CD4-positive, alpha-beta T cell (primary cell): ENCODE measurements at regions not wholly inside any gene's neighbourhood (a gene's known extent, or its start where the extent isn't known, plus 50 kb on each side); places are given as distances from the start of the nearest gene placed in this dataset.

Source experiments
- ATAC-seq: fragments of 200-7000 bp; cut with Tn5 transposase; one replicate; pipeline ENCODE4 v1.10.0; 2022; ENCODE audit warnings: mild to moderate bottlenecking; ENCODE audit not compliant: poor library complexity
- CTCF ChIA-PET: fragments of 350-600 bp; sonication (Branson Sonifier 250); formaldehyde crosslinking; loops from one replicate; lab custom pipeline; 2021; ENCODE audit warnings: antibody characterized with exemption, inconsistent platforms; lab: Charles Lee
- POLR2A ChIA-PET: fragments of 350-600 bp; sonication (Branson Sonifier 250); formaldehyde crosslinking; loops from one replicate; lab custom pipeline; 2021; ENCODE audit warnings: antibody characterized with exemption, inconsistent platforms; lab: Charles Lee
- DNase-seq, 14 experiments: peaks; one replicate each; pipeline ENCODE4 v3.0.0-alpha.2; 2013 to 2020; ENCODE audit warnings: mixed read lengths in 2 of 14
- H3K27ac ChIP-seq, 2 donors: one replicate each; pipeline versions ENCODE4 v1.5.1 to v1.7.0; 2013; ENCODE audit warnings: low read length in 2 of 2, low read depth in 1 of 2, mild to moderate bottlenecking in 1 of 2
- H3K27me3 ChIP-seq, 2 experiments: 1 replicate in 1 of 2; 2 replicates in 1 of 2; pipeline versions ENCODE4 v1.6.1 to v1.7.0; 2013; ENCODE audit warnings: low read length in 2 of 2, control low read depth in 1 of 2, mild to moderate bottlenecking in 1 of 2, moderate library complexity in 1 of 2; ENCODE audit not compliant: insufficient read depth in 2 of 2, control insufficient read depth in 1 of 2
- H3K36me3 ChIP-seq: one replicate; pipeline ENCODE4 v1.6.1; 2013; ENCODE audit warnings: low read length, control low read depth; ENCODE audit not compliant: insufficient read depth
- H3K4me1 ChIP-seq: one replicate; pipeline ENCODE4 v1.6.1; 2013; ENCODE audit warnings: low read length, control low read depth; ENCODE audit not compliant: insufficient read depth
- H3K4me3 ChIP-seq: one replicate; pipeline ENCODE4 v1.5.1; 2013; ENCODE audit warnings: mild to moderate bottlenecking, low read length, moderate library complexity
- H3K9me3 ChIP-seq, 2 experiments: 1 replicate in 1 of 2; 2 replicates in 1 of 2; pipeline versions ENCODE4 v1.6.1 to v1.7.0; 2013; ENCODE audit warnings: low read length in 2 of 2, mild to moderate bottlenecking in 2 of 2, control low read depth in 1 of 2, moderate library complexity in 1 of 2; ENCODE audit not compliant: control insufficient read depth in 1 of 2, insufficient read depth in 1 of 2
- H3K27ac Mint-ChIP-seq: one replicate; pipeline ENCODE4 v1.8.0; 2020; ENCODE audit warnings: mixed read lengths
- H3K27me3 Mint-ChIP-seq: one replicate; pipeline ENCODE4 v1.8.0; 2021; ENCODE audit warnings: mixed read lengths
- H3K36me3 Mint-ChIP-seq: one replicate; pipeline ENCODE4 v1.8.0; 2021; ENCODE audit warnings: low read depth, mixed read lengths
- H3K4me1 Mint-ChIP-seq: one replicate; pipeline ENCODE4 v1.8.0; 2021; ENCODE audit warnings: low read depth, mixed read lengths
- H3K4me3 Mint-ChIP-seq: one replicate; pipeline ENCODE4 v1.8.0; 2020; ENCODE audit warnings: mild to moderate bottlenecking, mixed read lengths
- H3K9me3 Mint-ChIP-seq: one replicate; pipeline ENCODE4 v1.8.0; 2020; ENCODE audit warnings: mixed read lengths
- CTCF ChIP-seq: fragments of 200-600 bp; IDR thresholded peaks from one replicate; pipeline ENCODE4 v1.8.0; 2022; ENCODE audit warnings: antibody characterized with exemption, mild to moderate bottlenecking
- intact Hi-C, 2 experiments: fragments of 100-400 bp; cut with DNase I in 1 of 2; cut with micrococcal nuclease in 1 of 2; formaldehyde crosslinking; loops; one replicate each; pipeline versions ENCODE4 v1.15.1 to v1.9.0; 2023 to 2025; cut with DNase I, micrococcal nuclease

- no peaks in the 10 kb centered on the region for H3K36me3 ChIP-seq
- Mint-ChIP-seq H3K36me3 (no peaks in the 10 kb centered on the region), H3K4me3 (no peak overlapping the region), H3K4me1 (no peaks in the 10 kb centered on the region), H3K9me3 (no peaks in the 10 kb centered on the region), H3K27me3 (peaks cover 15% of the 10 kb centered on the region), H3K27ac (no peak overlapping the region)
- no peak for DNase-seq
- H3K27me3 ChIP-seq = no peaks in the 10 kb centered on the region
- H3K27ac ChIP-seq = no peak overlapping the region
- H3K9me3 ChIP-seq = no peaks in the 10 kb centered on the region
- no peak for ATAC-seq
- H3K4me3 ChIP-seq = no peak overlapping the region
- no peaks in the 10 kb centered on the region for H3K4me1 ChIP-seq
- no peak for TF ChIP-seq CTCF
- intact Hi-C loops = no loop called here
- ChIA-PET POLR2A (no interaction called here), CTCF (no interaction called here)
These were observed 281.8 kb upstream of the MAP3K7 start for GRCh38 chr6:90868656-90869055.

- CTCF ChIA-PET = no interaction called here
- Mint-ChIP-seq H3K27me3 (peaks cover 12% of the 10 kb centered on the region), H3K4me1 (no peaks in the 10 kb centered on the region), H3K9me3 (no peaks in the 10 kb centered on the region), H3K4me3 (no peak overlapping the region), H3K27ac (no peak overlapping the region), H3K36me3 (no peaks in the 10 kb centered on the region)
- Histone ChIP-seq H3K9me3 (no peaks in the 10 kb centered on the region), H3K4me1 (no peaks in the 10 kb centered on the region), H3K36me3 (no peaks in the 10 kb centered on the region), H3K27me3 (no peaks in the 10 kb centered on the region), H3K27ac (no peak overlapping the region), H3K4me3 (no peak overlapping the region)
- DNase-seq (no peak), ATAC-seq (no peak)
- TF ChIP-seq CTCF = no peak
- POLR2A ChIA-PET = no interaction called here
- intact Hi-C loops = no loop called here
These were observed 281.4 kb upstream of the MAP3K7 start for GRCh38 chr6:90868256-90868655.

GRCh38 chr6:90865513-90865912 is 278.6 kb upstream of the MAP3K7 start:
- intact Hi-C loops = no loop called here
- no peaks in the 10 kb centered on the region for H3K27me3 ChIP-seq
- no peak overlapping the region for H3K4me3 Mint-ChIP-seq
- H3K27ac ChIP-seq = no peak overlapping the region
- ATAC-seq (no peak), DNase-seq (no peak)
- no peaks in the 10 kb centered on the region for H3K9me3 ChIP-seq
- no peak overlapping the region for H3K27ac Mint-ChIP-seq
- peaks cover 7% of the 10 kb centered on the region for H3K27me3 Mint-ChIP-seq
- TF ChIP-seq CTCF = no peak
- H3K4me3 ChIP-seq = no peak overlapping the region
- H3K9me3 Mint-ChIP-seq = no peaks in the 10 kb centered on the region
- H3K36me3 Mint-ChIP-seq = no peaks in the 10 kb centered on the region
- ChIA-PET CTCF (no interaction called here), POLR2A (no interaction called here)
- no peaks in the 10 kb centered on the region for H3K4me1 Mint-ChIP-seq
- no peaks in the 10 kb centered on the region for H3K4me1 ChIP-seq
- H3K36me3 ChIP-seq = no peaks in the 10 kb centered on the region
